GM19397 (cell line): ENCODE measurements at regions not wholly inside any gene's neighbourhood (a gene's known extent, or its start where the extent isn't known, plus 50 kb on each side); places are given as distances from the start of the nearest gene placed in this dataset.
"Not testable (repeated sequence)": the region's sequence is repeated elsewhere in the genome, so short reads cannot be mapped to it uniquely, and the experiment has no call there.

Experiments used
- ATAC-seq: cut with Tn5 transposase; IDR thresholded peaks from one replicate; pipeline ENCODE4 v1.9.1; 2021; ENCODE audit warnings: mild to moderate bottlenecking, moderate library complexity; ENCODE audit not compliant: unreplicated experiment

- ATAC-seq, result no peak
Observed at GRCh38 chr1:245062741-245063305, 92.0 kb upstream of the KIF26B start.

GRCh38 chr1:245061808-245062207, 93.0 kb upstream of the KIF26B start:
- ATAC-seq, result not testable (repeated sequence)

- no peak for ATAC-seq
Observed at GRCh38 chr1:245060684-245061374, 94.0 kb upstream of the KIF26B start.

- no peak for ATAC-seq
Observed at GRCh38 chr1:245059806-245060424, 94.9 kb upstream of the KIF26B start.

- ATAC-seq, result no peak
Observed at GRCh38 chr1:245058882-245059281, 95.9 kb upstream of the KIF26B start.

GRCh38 chr1:245058436-245058835, 96.3 kb upstream of the KIF26B start:
- no peak for ATAC-seq

- no peak for ATAC-seq
Observed at GRCh38 chr1:245056913-245057312, 97.9 kb upstream of the KIF26B start.

- not testable (repeated sequence) for ATAC-seq
Observed at GRCh38 chr1:245056296-245056695, 98.5 kb upstream of the KIF26B start.

GRCh38 chr1:245055752-245056151, 99.0 kb upstream of the KIF26B start:
- no peak for ATAC-seq

GRCh38 chr1:245054507-245055270, 100.1 kb upstream of the KIF26B start:
- ATAC-seq, result no peak

- no peak for ATAC-seq
Observed at GRCh38 chr1:245054105-245054504, 100.7 kb upstream of the KIF26B start.

GRCh38 chr1:245052258-245052657, 102.5 kb upstream of the KIF26B start:
- ATAC-seq, result no peak

- no peak for ATAC-seq
Observed at GRCh38 chr1:245051349-245052221, 103.2 kb upstream of the KIF26B start.

GRCh38 chr1:245046769-245047168, 108.0 kb upstream of the KIF26B start:
- ATAC-seq, result no peak

- no peak for ATAC-seq
Observed at GRCh38 chr1:245046315-245046714, 108.5 kb upstream of the KIF26B start.

- ATAC-seq, result no peak
Observed at GRCh38 chr1:245045087-245045881, 109.5 kb upstream of the KIF26B start.

- ATAC-seq, result no peak
Observed at GRCh38 chr1:245043611-245043940, 111.2 kb upstream of the KIF26B start.

GRCh38 chr1:245041058-245041698, 113.6 kb upstream of the KIF26B start:
- no peak for ATAC-seq

GRCh38 chr1:245039196-245039595, 115.6 kb upstream of the KIF26B start:
- no peak for ATAC-seq

GRCh38 chr1:245036102-245036501, 118.7 kb upstream of the KIF26B start:
- no peak for ATAC-seq
